Vagina (tissue), 2 donors: ENCODE measurements at regions not wholly inside any gene's neighbourhood (a gene's known extent, or its start where the extent isn't known, plus 50 kb on each side); places are given as distances from the start of the nearest gene placed in this dataset.
"Not testable (repeated sequence)": the region's sequence is repeated elsewhere in the genome, so short reads cannot be mapped to it uniquely, and the experiment has no call there.

Experiments
- DNase-seq, 2 donors: peaks; one replicate each; pipeline ENCODE4 v3.0.0-alpha.2; 2017; ENCODE audit errors: extremely low spot score in 2 of 2
- H3K27ac ChIP-seq: fragments of 200-600 bp; sonication (generic); one replicate; pipeline ENCODE4 v1.5.1; 2019
- H3K27me3 ChIP-seq: fragments of 200-600 bp; sonication (generic); one replicate; pipeline ENCODE4 v1.5.1; 2019
- H3K36me3 ChIP-seq, 2 donors: fragments of 200-600 bp; sonication (generic); one replicate each; pipeline ENCODE4 v1.5.1; 2017 to 2019
- H3K4me1 ChIP-seq: fragments of 200-600 bp; sonication (generic); one replicate; pipeline ENCODE4 v1.5.1; 2019
- H3K4me3 ChIP-seq, 2 donors: fragments of 200-600 bp; sonication (generic); 1 replicate in 1 of 2; 2 replicates in 1 of 2; pipeline ENCODE4 v1.5.1; 2016 to 2019
- H3K9me3 ChIP-seq: fragments of 200-600 bp; sonication (generic); one replicate; pipeline ENCODE4 v1.5.1; 2019
- CTCF ChIP-seq, 3 experiments: fragments of 450-650 bp in 2 of 3; fragments of 200-600 bp in 1 of 3; sonication (generic) in 1 of 3; IDR thresholded peaks; one replicate each; pipeline ENCODE4 v1.5.1; 2017 to 2019; ENCODE audit warnings: antibody characterized with exemption in 3 of 3, mild to moderate bottlenecking in 2 of 3, moderate library complexity in 2 of 3
- POLR2A ChIP-seq, 2 donors: fragments of 450-650 bp; IDR thresholded peaks; one replicate each; pipeline ENCODE4 v1.6.1; 2017; ENCODE audit warnings: antibody characterized with exemption in 2 of 2, mild to moderate bottlenecking in 2 of 2, moderate library complexity in 2 of 2
- POLR2AphosphoS5 ChIP-seq, 2 donors: sonication (generic); formaldehyde crosslinking; IDR thresholded peaks; one replicate each; pipeline ENCODE4 v1.9.0; 2017; ENCODE audit warnings: antibody characterized with exemption in 2 of 2, mild to moderate bottlenecking in 2 of 2, low read depth in 1 of 2; ENCODE audit not compliant: insufficient read depth in 1 of 2
- intact Hi-C: fragments of 100-400 bp; cut with DNase I; formaldehyde crosslinking; loops from one replicate; pipeline ENCODE4 v1.15.1; 2023

GRCh38 chr1:224820341-224820740, 109.1 kb upstream of the DNAH14 start:
- intact Hi-C loops: no loop called here

GRCh38 chr1:224821751-224822150, 107.7 kb upstream of the DNAH14 start:
- H3K27ac ChIP-seq, H3K9me3 ChIP-seq, H3K4me1 ChIP-seq, H3K27me3 ChIP-seq, DNase-seq, H3K4me3 ChIP-seq, H3K36me3 ChIP-seq, intact Hi-C loops: not testable (repeated sequence)

More at GRCh38 chr1:224820341-224820740, 109.1 kb upstream of the DNAH14 start:
- Histone ChIP-seq H3K4me1 (no peaks in the 10 kb centered on the region), H3K4me3 (no peak overlapping the region), H3K27me3 (no peaks in the 10 kb centered on the region), H3K36me3 (no peaks in the 10 kb centered on the region), H3K9me3 (no peaks in the 10 kb centered on the region), H3K27ac (no peak overlapping the region)
- TF ChIP-seq POLR2AphosphoS5 (IDR thresholded peaks at IDR 0.05; ENCODE audit: insufficient read depth in 1 of 2, low read depth in 1 of 2) (no peak), POLR2A (IDR thresholded peaks at IDR 0.05) (no peak), CTCF (IDR thresholded peaks at IDR 0.05) (no peak)
- peak; percentile 22 to 28 for DNase-seq

DNA sequence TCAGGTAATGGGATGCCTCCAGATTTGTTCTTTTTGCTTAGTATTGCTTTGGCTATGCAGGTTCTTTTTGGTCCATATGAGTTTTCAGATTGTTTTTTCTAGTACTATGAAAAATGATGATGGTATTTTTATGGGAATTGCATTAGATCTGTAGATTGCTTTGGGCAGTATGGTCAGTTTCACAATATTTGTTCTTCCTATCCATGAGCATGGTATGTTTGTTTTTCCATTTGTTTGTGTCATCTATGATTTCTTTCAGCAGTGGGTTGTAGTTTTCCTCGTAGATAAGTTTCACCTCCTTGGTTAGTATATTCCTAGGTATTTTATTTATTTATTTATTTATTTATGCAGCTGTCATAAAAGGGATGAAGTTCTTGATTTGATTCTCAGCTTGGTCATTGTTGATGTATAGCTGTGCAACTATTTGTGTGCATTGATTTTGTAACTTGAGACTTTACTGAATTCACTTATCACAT, 103.9 kb upstream of the DNAH14 start:
- H3K27me3 ChIP-seq: no peaks in the 10 kb centered on the region
- intact Hi-C loops: no loop called here

DNA sequence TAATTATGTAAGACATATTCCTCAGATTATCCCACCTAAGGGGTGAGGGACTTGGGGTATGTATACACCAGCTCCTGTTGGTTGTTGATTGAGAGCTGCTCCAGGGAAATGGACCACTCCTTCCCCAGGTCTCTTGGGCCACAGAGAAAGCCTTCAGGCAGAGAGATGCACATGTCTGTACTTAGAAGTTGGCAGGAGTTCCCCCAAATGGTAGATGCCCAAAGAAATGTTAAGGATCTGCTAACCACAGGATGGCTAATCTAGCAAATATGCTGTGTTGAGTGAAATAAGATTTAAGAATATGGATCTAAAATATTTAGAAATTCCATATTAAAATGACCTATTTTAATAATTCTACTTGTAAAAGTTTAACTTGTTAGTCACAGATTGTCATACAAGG, 100.8 kb upstream of the DNAH14 start:
- no peak overlapping the region for H3K27ac ChIP-seq
- no peak overlapping the region for H3K4me3 ChIP-seq
- no peak for TF ChIP-seq POLR2A (IDR thresholded peaks at IDR 0.05)
- H3K9me3 ChIP-seq: no peaks in the 10 kb centered on the region
- no peaks in the 10 kb centered on the region for H3K36me3 ChIP-seq
- intact Hi-C loops: no loop called here
- H3K4me1 ChIP-seq: no peaks in the 10 kb centered on the region
- peak in 1 of 2 donors; percentile 37 for DNase-seq
- no peaks in the 10 kb centered on the region for H3K27me3 ChIP-seq

More for the DNA sequence above, 103.9 kb upstream of the DNAH14 start:
- TF ChIP-seq POLR2AphosphoS5 (IDR thresholded peaks at IDR 0.05; ENCODE audit: insufficient read depth in 1 of 2, low read depth in 1 of 2) (no peak), CTCF (IDR thresholded peaks at IDR 0.05) (no peak), POLR2A (IDR thresholded peaks at IDR 0.05) (no peak)
- H3K9me3 ChIP-seq: no peaks in the 10 kb centered on the region
- H3K27ac ChIP-seq: no peak overlapping the region
- H3K4me1 ChIP-seq: no peaks in the 10 kb centered on the region
- no peaks in the 10 kb centered on the region for H3K36me3 ChIP-seq
- H3K4me3 ChIP-seq: no peak overlapping the region
- DNase-seq: no peak

- no peak for DNase-seq
- intact Hi-C loops: no loop called here
- no peaks in the 10 kb centered on the region for H3K9me3 ChIP-seq
- TF ChIP-seq POLR2A (IDR thresholded peaks at IDR 0.05) (no peak), CTCF (IDR thresholded peaks at IDR 0.05) (no peak), POLR2AphosphoS5 (IDR thresholded peaks at IDR 0.05; ENCODE audit: insufficient read depth in 1 of 2, low read depth in 1 of 2) (no peak)
- H3K4me3 ChIP-seq: no peak overlapping the region
- H3K36me3 ChIP-seq: no peaks in the 10 kb centered on the region
- H3K4me1 ChIP-seq: no peaks in the 10 kb centered on the region
- H3K27ac ChIP-seq: no peak overlapping the region
- no peaks in the 10 kb centered on the region for H3K27me3 ChIP-seq
Measured at GRCh38 chr1:224831501-224831900, 98.0 kb upstream of the DNAH14 start.

GRCh38 chr1:224839648-224840300, 89.7 kb upstream of the DNAH14 start:
- H3K27ac ChIP-seq, H3K4me1 ChIP-seq, H3K36me3 ChIP-seq, H3K27me3 ChIP-seq, intact Hi-C loops, H3K4me3 ChIP-seq, H3K9me3 ChIP-seq: not testable (repeated sequence)
- peak in 1 of 2 donors; percentile 19 for DNase-seq

- peak in 1 of 2 donors; percentile 4 for DNase-seq
- H3K27ac ChIP-seq, H3K4me3 ChIP-seq, H3K4me1 ChIP-seq, H3K36me3 ChIP-seq, intact Hi-C loops, H3K27me3 ChIP-seq, H3K9me3 ChIP-seq: not testable (repeated sequence)
Measured at GRCh38 chr1:224841803-224842202, 87.7 kb upstream of the DNAH14 start.
